Fibroblast of the aortic adventitia (primary cell): ENCODE measurements at regions not wholly inside any gene's neighbourhood (a gene's known extent, or its start where the extent isn't known, plus 50 kb on each side); places are given as distances from the start of the nearest gene placed in this dataset.

ENCODE experiments used
- DNase-seq: peaks from one replicate; pipeline ENCODE4 v3.0.0-alpha.2; 2010; ENCODE audit warnings: low read depth
- H3K4me3 ChIP-seq: 2 replicates; pipeline ENCODE4 v1.5.1; 2011; ENCODE audit warnings: low read depth, mild to moderate bottlenecking, control low read depth, low read length, moderate library complexity
- TF ChIP-seq, protein P1 (sequence below): IDR thresholded peaks from 2 replicates; pipeline ENCODE4 v1.5.1; 2011; ENCODE audit warnings: mild to moderate bottlenecking, low read length, control low read depth, inconsistent platforms; ENCODE audit not compliant: insufficient read depth

DNA sequence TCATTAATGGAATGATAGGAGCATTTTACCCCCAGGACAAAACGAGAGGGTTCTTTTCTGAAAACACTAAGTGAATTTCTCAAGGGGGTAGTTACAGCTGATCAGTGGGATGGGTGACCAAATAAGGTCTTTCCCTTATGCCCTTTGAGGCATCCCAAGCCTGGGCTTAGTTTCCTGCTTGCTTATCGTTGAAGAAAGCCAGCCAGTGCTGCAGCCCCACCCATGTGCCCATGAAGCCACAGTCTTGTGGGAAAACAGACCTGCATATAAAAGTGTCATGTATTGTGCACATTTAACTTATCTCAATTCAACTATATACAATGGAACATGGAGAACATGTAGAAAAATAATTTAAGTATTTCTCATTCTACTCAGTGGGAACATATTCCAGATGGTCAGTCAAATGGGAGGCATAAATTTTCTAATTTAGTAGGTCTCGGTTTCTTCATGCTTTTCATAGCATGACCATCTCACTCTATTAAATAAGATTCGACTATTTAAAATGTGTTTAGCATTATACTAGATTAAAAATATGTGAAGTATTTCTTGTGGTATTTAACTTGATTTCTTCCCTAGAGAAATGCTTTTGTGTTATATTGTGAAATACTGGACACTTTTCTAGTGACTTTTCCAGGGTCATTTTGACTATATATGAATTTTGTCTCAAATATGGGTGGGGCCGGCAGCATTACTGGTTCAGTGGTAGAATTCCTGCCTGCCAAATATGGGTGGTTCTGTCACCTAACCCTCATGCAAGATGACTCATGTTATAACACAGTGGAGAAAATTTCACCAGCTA lies 189.7 kb upstream of the SGCD start:
- H3K4me3 ChIP-seq = no peak overlapping the region
- DNase-seq = no peak
- TF ChIP-seq, protein P1, sequence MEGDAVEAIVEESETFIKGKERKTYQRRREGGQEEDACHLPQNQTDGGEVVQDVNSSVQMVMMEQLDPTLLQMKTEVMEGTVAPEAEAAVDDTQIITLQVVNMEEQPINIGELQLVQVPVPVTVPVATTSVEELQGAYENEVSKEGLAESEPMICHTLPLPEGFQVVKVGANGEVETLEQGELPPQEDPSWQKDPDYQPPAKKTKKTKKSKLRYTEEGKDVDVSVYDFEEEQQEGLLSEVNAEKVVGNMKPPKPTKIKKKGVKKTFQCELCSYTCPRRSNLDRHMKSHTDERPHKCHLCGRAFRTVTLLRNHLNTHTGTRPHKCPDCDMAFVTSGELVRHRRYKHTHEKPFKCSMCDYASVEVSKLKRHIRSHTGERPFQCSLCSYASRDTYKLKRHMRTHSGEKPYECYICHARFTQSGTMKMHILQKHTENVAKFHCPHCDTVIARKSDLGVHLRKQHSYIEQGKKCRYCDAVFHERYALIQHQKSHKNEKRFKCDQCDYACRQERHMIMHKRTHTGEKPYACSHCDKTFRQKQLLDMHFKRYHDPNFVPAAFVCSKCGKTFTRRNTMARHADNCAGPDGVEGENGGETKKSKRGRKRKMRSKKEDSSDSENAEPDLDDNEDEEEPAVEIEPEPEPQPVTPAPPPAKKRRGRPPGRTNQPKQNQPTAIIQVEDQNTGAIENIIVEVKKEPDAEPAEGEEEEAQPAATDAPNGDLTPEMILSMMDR = no peak

- TF ChIP-seq, protein P1 = no peak
- no peak for DNase-seq
- no peak overlapping the region for H3K4me3 ChIP-seq
Observed at GRCh38 chr5:156142867-156143266, 184.1 kb upstream of the SGCD start.

DNA sequence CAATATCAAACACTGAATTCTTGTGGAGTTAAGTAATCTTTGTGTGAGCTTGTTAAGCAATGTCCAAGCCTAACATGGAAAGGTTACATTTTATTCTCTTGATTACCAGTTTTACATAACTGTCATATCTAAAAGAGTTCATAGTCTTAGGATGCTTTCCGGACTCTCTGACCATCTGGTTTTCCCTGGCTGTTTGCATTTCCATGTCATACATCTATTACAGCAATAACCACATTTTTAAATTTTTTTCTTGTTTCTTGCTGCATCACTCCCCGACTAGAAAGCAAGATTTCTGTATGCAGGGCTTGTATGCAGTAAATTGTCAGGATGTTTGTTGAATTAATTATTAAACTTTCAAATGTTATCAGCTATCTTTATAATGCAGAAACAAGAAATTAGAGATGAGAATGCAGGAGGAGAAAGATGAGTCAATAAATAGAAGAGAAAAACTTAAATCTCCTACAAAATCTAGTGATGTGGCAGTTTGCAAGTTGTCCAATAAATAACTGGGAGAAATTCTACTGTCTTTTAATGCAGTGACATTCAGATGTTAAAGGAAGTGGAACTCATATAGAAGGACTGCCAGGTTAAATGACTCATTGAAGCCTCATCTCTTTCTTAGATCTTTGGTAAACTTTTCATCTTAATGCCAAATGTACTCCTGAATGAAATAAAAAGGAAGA lies 179.6 kb upstream of the SGCD start:
- no peak overlapping the region for H3K4me3 ChIP-seq
- DNase-seq = no peak
- TF ChIP-seq, protein P1 = no peak

GRCh38 chr5:156147944-156148285 lies 179.0 kb upstream of the SGCD start:
- DNase-seq = no peak

DNA sequence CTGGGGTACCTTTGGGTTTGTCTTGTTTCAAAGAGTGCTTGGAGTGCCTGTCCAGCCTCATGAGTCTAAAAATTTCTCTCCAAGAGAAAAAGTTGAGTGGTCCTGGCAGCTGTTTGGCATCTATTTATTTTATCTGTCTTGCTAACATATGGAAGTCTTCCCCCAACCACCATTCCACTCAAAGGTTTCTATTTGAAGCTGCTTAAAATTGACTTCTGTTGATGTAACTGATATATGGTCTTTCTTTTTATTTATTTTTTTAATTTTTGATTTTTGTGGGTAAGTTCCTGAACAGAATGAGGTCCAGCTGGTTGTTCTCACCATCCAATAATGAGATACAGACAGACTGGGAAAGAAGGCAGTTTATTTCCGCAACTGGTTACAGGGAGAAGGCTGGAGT lies 178.7 kb upstream of the SGCD start:
- no peak for DNase-seq
- TF ChIP-seq, protein P1 = no peak
- H3K4me3 ChIP-seq = no peak overlapping the region

More at GRCh38 chr5:156147944-156148285, 179.0 kb upstream of the SGCD start:
- H3K4me3 ChIP-seq = no peak overlapping the region
- TF ChIP-seq, protein P1 = no peak

- H3K4me3 ChIP-seq = no peak overlapping the region
- no peak for DNase-seq
- TF ChIP-seq, protein P1 = no peak
Observed at GRCh38 chr5:156149213-156149612, 177.8 kb upstream of the SGCD start.
